Gastrocnemius medialis (tissue), 4 donors: ENCODE measurements at regions not wholly inside any gene's neighbourhood (a gene's known extent, or its start where the extent isn't known, plus 50 kb on each side); places are given as distances from the start of the nearest gene placed in this dataset.

ENCODE experiments used
- CTCF ChIP-seq, 5 experiments: fragments of 450-650 bp in 3 of 5; fragments of 200-600 bp in 2 of 5; sonication (generic) in 2 of 5; IDR thresholded peaks in 4 of 5; conservative IDR thresholded peaks in 1 of 5; 1 replicate in 4 of 5; 2 replicates in 1 of 5; pipeline ENCODE4 v1.5.1; 2016 to 2019; ENCODE audit warnings: antibody characterized with exemption in 5 of 5, mild to moderate bottlenecking in 3 of 5, moderate library complexity in 3 of 5
- POLR2A ChIP-seq, 2 donors: fragments of 450-650 bp; IDR thresholded peaks; one replicate each; pipeline ENCODE4 v1.6.1; 2017; ENCODE audit warnings: antibody characterized with exemption in 2 of 2, mild to moderate bottlenecking in 2 of 2, moderate library complexity in 2 of 2

GRCh38 chr18:68566991-68567390 lies 147.9 kb downstream of the TMX3 start:
- TF ChIP-seq CTCF (IDR thresholded peaks at IDR 0.05 in 4 of 5, conservative IDR thresholded peaks at IDR 0.05 in 1 of 5): no peak
- no peak for TF ChIP-seq POLR2A (IDR thresholded peaks at IDR 0.05)
